T-helper 1 cell treated with Interleukin-12 subunit alpha and Interleukin-12 subunit beta and Interleukin-4 antibody, amounts not matched to agents 30 μg/mL and 1 μg/mL, for 36 hours (primary cell): ENCODE measurements at regions not wholly inside any gene's neighbourhood (a gene's known extent, or its start where the extent isn't known, plus 50 kb on each side); places are given as distances from the start of the nearest gene placed in this dataset.
"Not testable (repeated sequence)": the region's sequence is repeated elsewhere in the genome, so short reads cannot be mapped to it uniquely, and the experiment has no call there.

Experiments
- H3K27ac Mint-ChIP-seq: one replicate; pipeline ENCODE4 v1.8.0; 2021; ENCODE audit warnings: mild to moderate bottlenecking, mixed read lengths
- H3K27me3 Mint-ChIP-seq: one replicate; pipeline ENCODE4 v1.8.0; 2021; ENCODE audit warnings: low read depth, mixed read lengths
- H3K36me3 Mint-ChIP-seq: one replicate; pipeline ENCODE4 v1.8.0; 2021; ENCODE audit warnings: low read depth, mixed read lengths
- H3K4me1 Mint-ChIP-seq: one replicate; pipeline ENCODE4 v1.8.0; 2021; ENCODE audit warnings: low read depth, mixed read lengths
- H3K4me3 Mint-ChIP-seq: one replicate; pipeline ENCODE4 v1.8.0; 2021; ENCODE audit warnings: mild to moderate bottlenecking, moderate library complexity, mixed read lengths
- H3K9me3 Mint-ChIP-seq: one replicate; pipeline ENCODE4 v1.8.0; 2021; ENCODE audit warnings: mixed read lengths

DNA sequence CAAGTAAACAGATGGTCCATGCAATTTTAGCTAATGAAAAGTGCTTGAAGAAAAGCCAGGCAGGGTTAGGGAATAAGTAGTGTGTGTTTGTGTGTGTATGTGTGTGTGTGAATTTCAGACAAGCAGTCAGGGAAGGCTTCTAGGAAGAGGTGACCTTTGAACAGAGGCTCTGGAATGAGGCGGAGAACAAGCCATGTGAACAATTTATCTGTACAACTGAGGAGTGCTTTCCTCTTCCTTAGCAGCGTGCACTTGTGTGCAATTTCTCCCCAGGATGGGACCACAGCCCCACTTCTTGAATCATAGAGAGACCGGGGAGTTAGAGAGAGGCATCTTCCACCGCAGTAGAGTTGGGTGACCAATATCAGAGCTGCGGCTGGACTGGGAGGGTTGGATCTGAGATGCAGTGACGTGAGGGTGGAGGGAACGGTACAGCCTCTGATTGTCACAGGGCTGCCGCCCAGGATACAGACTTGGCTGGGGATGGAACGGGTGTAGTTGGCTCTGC, 69.2 kb upstream of the FAM171A1 start:
- peaks cover 3% of the 10 kb centered on the region for H3K4me1 Mint-ChIP-seq
- peaks cover 16% of the 10 kb centered on the region for H3K27me3 Mint-ChIP-seq
- no peak overlapping the region for H3K27ac Mint-ChIP-seq
- no peaks in the 10 kb centered on the region for H3K36me3 Mint-ChIP-seq
- H3K4me3 Mint-ChIP-seq: no peak overlapping the region
- no peaks in the 10 kb centered on the region for H3K9me3 Mint-ChIP-seq

GRCh38 chr10:15439341-15439842, 68.3 kb upstream of the FAM171A1 start:
- H3K36me3 Mint-ChIP-seq: no peaks in the 10 kb centered on the region
- peaks cover 6% of the 10 kb centered on the region for H3K4me1 Mint-ChIP-seq
- peaks cover 16% of the 10 kb centered on the region for H3K27me3 Mint-ChIP-seq
- no peak overlapping the region for H3K4me3 Mint-ChIP-seq
- no peak overlapping the region for H3K27ac Mint-ChIP-seq
- H3K9me3 Mint-ChIP-seq: no peaks in the 10 kb centered on the region

DNA sequence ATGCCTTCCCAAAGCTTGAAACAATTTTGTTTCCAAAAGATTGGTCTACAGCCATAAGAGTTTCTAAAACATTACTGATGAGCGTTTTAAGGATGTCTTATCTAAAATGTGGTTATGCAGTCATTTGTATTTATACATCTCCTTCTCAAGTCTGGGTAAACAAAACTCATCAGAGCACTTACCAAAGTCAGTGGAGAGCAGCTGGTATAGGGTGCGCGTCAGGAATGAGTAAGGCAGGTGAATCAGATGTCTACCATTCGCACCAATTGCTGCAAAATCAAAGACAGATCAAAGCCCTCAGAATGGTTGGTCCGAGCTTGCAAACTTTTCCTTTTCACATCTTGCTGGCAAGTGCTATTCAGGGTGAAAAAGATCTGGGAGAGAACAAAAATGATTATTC, 65.6 kb upstream of the FAM171A1 start:
- peaks cover 12% of the 10 kb centered on the region for H3K4me1 Mint-ChIP-seq
- H3K27me3 Mint-ChIP-seq: peaks cover 19% of the 10 kb centered on the region
- H3K9me3 Mint-ChIP-seq: no peaks in the 10 kb centered on the region
- H3K4me3 Mint-ChIP-seq: no peak overlapping the region
- no peak overlapping the region for H3K27ac Mint-ChIP-seq
- H3K36me3 Mint-ChIP-seq: no peaks in the 10 kb centered on the region

GRCh38 chr10:15433850-15434537, 62.9 kb upstream of the FAM171A1 start:
- Mint-ChIP-seq H3K4me1 (peaks cover 9% of the 10 kb centered on the region), H3K9me3 (no peaks in the 10 kb centered on the region), H3K4me3 (peak overlapping the region; percentile 71), H3K27ac (peak overlapping the region; percentile 18), H3K36me3 (no peaks in the 10 kb centered on the region), H3K27me3 (peaks cover 7% of the 10 kb centered on the region)

DNA sequence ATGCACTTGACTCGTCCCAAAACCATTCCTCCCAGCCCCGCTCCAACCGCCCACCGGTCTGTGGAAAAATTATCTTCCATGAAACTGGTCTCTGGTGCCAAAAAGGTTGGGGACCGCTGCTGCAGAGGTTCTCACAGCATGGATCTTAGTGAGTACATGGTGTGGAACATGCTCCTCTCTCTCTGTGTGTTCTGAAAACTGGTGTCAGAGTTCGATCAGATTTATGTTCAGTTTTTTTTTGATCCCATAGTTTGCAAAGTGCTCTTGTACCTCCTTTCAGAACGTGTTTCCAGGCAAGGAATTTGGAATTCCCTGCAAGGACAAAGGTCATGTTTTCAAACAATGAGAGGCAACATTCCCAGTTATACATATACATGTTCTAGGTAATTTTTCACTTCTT, 61.2 kb upstream of the FAM171A1 start:
- no peaks in the 10 kb centered on the region for H3K9me3 Mint-ChIP-seq
- H3K36me3 Mint-ChIP-seq: no peaks in the 10 kb centered on the region
- no peak overlapping the region for H3K4me3 Mint-ChIP-seq
- H3K27ac Mint-ChIP-seq: no peak overlapping the region
- peaks cover 9% of the 10 kb centered on the region for H3K4me1 Mint-ChIP-seq
- peaks cover 5% of the 10 kb centered on the region for H3K27me3 Mint-ChIP-seq

DNA sequence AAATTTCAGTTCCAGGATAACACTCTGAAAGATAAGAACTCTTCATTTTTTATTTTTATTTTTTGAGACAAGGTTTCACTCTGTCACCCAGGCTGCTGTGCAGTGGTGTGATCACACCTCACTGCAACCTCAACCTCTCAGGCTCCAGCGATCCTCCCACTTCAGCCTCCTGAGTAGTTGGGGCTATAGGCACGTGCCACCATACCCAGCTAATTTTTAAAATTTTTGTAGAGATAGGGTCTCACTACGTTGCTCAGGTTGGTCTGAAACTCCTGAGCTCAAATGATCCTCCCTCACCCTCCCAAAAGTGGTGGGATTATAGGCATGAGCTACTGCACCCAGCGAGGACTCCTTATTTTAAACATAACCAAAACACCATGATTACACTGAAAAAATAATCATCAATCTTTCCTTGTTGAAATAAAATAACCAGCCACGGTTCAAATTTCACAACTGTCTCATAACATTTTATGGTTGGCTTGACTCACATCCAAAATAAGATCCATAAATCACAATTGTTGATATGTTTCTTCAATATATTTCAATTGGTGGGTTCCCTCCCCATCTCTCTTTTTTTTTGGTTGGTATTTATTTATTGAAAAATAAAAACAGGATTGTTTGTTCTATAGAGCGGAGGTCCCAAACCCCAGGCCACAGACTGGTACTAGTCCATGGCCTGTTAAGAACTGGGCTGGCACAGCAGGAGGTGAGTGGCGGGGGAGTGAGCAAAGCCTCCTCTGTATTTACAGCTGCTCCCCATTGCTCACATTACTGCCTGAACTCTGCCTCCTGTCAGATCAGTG, 60.1 kb upstream of the FAM171A1 start:
- Mint-ChIP-seq H3K27me3 (peaks cover 3% of the 10 kb centered on the region), H3K27ac (no peak overlapping the region), H3K4me3 (no peak overlapping the region), H3K36me3 (no peaks in the 10 kb centered on the region), H3K9me3 (no peaks in the 10 kb centered on the region), H3K4me1 (peaks cover 9% of the 10 kb centered on the region)

DNA sequence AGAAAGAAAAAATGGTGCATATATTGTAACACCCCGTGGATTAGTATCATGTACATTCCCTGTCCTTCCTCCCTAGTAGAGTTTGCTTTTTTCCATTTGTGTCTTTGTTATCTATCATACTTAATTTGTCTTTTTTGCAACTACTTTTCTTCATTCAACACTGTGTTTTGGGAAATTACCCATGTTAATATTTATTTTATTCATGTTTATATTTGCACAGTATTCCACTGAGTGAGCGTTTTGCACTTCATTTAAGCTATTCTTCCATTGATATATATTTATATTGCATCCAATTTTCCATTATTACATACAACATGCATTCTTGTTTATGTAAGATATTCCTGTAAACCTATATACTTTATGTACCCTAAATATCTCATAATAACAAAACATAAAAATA, 57.6 kb upstream of the FAM171A1 start:
- Mint-ChIP-seq H3K27me3 (peaks cover 3% of the 10 kb centered on the region), H3K27ac (no peak overlapping the region), H3K36me3 (no peaks in the 10 kb centered on the region), H3K4me3 (no peak overlapping the region), H3K9me3 (no peaks in the 10 kb centered on the region), H3K4me1 (no peaks in the 10 kb centered on the region)

DNA sequence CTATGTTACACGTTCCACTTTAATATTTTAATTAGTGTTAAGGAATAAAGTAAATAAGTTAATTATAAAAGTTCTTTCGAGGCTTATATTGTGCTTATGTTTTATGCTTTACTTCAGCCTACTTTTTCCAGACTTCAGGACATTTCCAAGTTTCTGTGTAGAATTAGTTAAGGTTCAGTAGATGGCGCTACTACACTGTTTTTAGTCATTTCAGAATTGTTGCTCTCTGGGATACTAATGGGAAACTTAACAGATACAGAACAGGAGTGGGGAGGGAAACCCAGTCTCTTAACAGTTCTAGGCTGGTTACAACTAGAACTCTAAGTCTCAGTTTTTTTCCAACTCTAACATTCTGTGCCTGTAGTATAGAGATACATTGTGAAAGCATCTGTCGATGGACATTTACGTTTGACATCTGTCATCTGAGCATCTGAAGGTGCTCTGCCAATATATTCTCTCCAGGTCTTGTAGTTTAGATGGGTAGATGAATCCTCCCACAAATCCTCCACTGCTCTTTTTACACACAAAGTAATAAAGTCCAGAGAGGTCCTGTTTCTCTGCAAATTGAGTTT, 56.8 kb upstream of the FAM171A1 start:
- no peaks in the 10 kb centered on the region for H3K36me3 Mint-ChIP-seq
- peaks cover 3% of the 10 kb centered on the region for H3K27me3 Mint-ChIP-seq
- no peak overlapping the region for H3K4me3 Mint-ChIP-seq
- H3K27ac Mint-ChIP-seq: no peak overlapping the region
- no peaks in the 10 kb centered on the region for H3K4me1 Mint-ChIP-seq
- no peaks in the 10 kb centered on the region for H3K9me3 Mint-ChIP-seq

DNA sequence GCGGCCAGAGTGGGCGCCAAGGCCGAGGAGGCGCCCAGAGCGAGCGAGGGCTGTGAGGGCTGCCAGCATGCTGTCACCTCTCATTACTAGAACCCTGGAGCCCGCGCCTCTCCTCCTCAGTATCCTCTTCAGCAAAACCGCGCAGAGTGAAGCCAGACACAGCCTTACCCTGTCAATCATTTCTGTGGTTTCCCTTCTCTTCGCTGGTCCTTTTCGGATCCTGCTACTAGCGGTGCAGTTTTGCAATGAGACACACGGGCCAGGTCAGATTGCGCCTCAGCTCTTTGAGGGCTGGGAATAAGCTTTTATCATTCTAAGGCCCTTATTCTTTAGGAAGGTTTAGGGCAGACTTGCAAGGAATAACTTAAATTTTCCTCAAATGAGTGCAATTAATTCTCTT, 55.5 kb upstream of the FAM171A1 start:
- no peaks in the 10 kb centered on the region for H3K27me3 Mint-ChIP-seq
- no peak overlapping the region for H3K4me3 Mint-ChIP-seq
- H3K4me1 Mint-ChIP-seq: no peaks in the 10 kb centered on the region

DNA sequence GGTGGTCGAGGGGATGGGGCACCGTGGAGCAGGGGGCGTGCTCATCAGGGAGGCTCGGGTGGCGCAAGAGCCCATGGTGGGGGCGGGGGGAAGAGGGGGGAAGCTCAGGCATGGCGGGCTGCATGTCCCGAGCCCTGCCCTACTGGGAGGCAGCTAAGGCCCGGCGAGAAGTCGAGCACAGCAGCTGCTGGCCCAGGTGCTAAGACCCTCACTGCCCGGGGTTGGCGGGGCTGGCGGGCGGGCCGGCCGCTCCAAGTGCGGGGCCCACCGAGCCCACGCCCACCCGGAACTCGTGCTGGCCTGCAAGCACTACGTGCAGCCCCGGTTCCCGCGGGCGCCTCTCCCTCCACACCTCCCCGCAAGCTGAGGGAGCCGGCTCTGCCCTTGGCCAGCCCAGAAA, 55.0 kb upstream of the FAM171A1 start:
- Mint-ChIP-seq H3K9me3 (no peaks in the 10 kb centered on the region), H3K36me3 (no peaks in the 10 kb centered on the region), H3K4me1 (no peaks in the 10 kb centered on the region), H3K4me3 (no peak overlapping the region), H3K27me3 (no peaks in the 10 kb centered on the region), H3K27ac (no peak overlapping the region)

More for the DNA sequence above, 55.5 kb upstream of the FAM171A1 start:
- Mint-ChIP-seq H3K9me3 (no peaks in the 10 kb centered on the region), H3K36me3 (no peaks in the 10 kb centered on the region), H3K27ac (no peak overlapping the region)

DNA sequence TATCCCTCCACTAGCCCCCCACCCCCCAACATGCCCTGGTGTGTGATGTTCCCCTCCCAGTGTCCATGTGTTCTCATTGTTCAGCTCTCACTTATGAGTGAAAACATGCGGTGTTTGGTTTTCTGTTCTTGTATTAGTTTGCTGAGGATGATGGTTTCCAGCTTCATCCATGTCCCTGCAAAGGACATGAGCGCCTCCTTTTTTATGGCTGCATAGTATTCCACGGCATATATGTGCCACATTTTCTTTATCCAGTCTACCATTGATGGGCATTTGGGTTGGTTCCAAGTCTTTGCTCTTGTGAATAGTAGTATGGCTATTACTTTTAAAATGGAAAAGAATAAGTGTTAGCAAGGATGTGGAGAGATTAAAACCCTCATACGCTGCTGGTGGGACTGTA, 50.8 kb upstream of the FAM171A1 start:
- H3K4me3 Mint-ChIP-seq: not testable (repeated sequence)

More for the DNA sequence above, 50.8 kb upstream of the FAM171A1 start:
- H3K36me3 Mint-ChIP-seq, H3K27ac Mint-ChIP-seq, H3K4me1 Mint-ChIP-seq, H3K27me3 Mint-ChIP-seq, H3K9me3 Mint-ChIP-seq: not testable (repeated sequence)
